ENCODE measurements at regions not wholly inside any gene's neighbourhood (a gene's known extent, or its start where the extent isn't known, plus 50 kb on each side); places are given as distances from the start of the nearest gene placed in this dataset.
A peak's percentile ranks its signal among the peaks of the same experiment; 100 is the strongest.

- no peak overlapping the region for H3K4me3 ChIP-seq (ENCODE audit: low read depth, low read length)
- TF ChIP-seq CTCF (IDR thresholded peaks at IDR 0.05; ENCODE audit: low read depth, low read length) = no peak
- in situ Hi-C loops (cut with HindIII; ENCODE audit: low sequenced_read_pairs) = no loop called here
- no peak for DNase-seq (ENCODE audit: low read depth, low spot score)
Observed at GRCh38 chr4:178595500-178596138, 1153.4 kb upstream of the AGA start.

- DNase-seq (ENCODE audit: low read depth, low spot score) = no peak
- in situ Hi-C loops (cut with HindIII; ENCODE audit: low sequenced_read_pairs) = no loop called here
- no peak for TF ChIP-seq CTCF (IDR thresholded peaks at IDR 0.05; ENCODE audit: low read depth, low read length)
- H3K4me3 ChIP-seq (ENCODE audit: low read depth, low read length) = no peak overlapping the region
Observed at GRCh38 chr4:178598672-178599071, 1156.4 kb upstream of the AGA start.

GRCh38 chr4:178599521-178599920 lies 1157.3 kb upstream of the AGA start:
- in situ Hi-C loops (cut with HindIII; ENCODE audit: low sequenced_read_pairs) = no loop called here
- peak; percentile 5 for TF ChIP-seq CTCF (IDR thresholded peaks at IDR 0.05; ENCODE audit: low read depth, low read length)
- no peak for DNase-seq (ENCODE audit: low read depth, low spot score)
- no peak overlapping the region for H3K4me3 ChIP-seq (ENCODE audit: low read depth, low read length)

- no peak overlapping the region for H3K4me3 ChIP-seq (ENCODE audit: low read depth, low read length)
- TF ChIP-seq CTCF (IDR thresholded peaks at IDR 0.05; ENCODE audit: low read depth, low read length) = no peak
- DNase-seq (ENCODE audit: low read depth, low spot score) = no peak
- in situ Hi-C loops (cut with HindIII; ENCODE audit: low sequenced_read_pairs) = no loop called here
Observed at GRCh38 chr4:178602833-178603232, 1160.6 kb upstream of the AGA start.

- no peak overlapping the region for H3K4me3 ChIP-seq (ENCODE audit: low read depth, low read length)
- in situ Hi-C loops (cut with HindIII; ENCODE audit: low sequenced_read_pairs) = no loop called here
- DNase-seq (ENCODE audit: low read depth, low spot score) = no peak
- TF ChIP-seq CTCF (IDR thresholded peaks at IDR 0.05; ENCODE audit: low read depth, low read length) = no peak
Observed at GRCh38 chr4:178611062-178611461, 1168.8 kb upstream of the AGA start.

GRCh38 chr4:178612733-178613132 lies 1170.5 kb upstream of the AGA start:
- no peak for DNase-seq (ENCODE audit: low read depth, low spot score)
- TF ChIP-seq CTCF (IDR thresholded peaks at IDR 0.05; ENCODE audit: low read depth, low read length) = no peak
- in situ Hi-C loops (cut with HindIII; ENCODE audit: low sequenced_read_pairs) = no loop called here

More at GRCh38 chr4:178612733-178613132, 1170.5 kb upstream of the AGA start:
- no peak overlapping the region for H3K4me3 ChIP-seq (ENCODE audit: low read depth, low read length)

All from astrocyte of the spinal cord (primary cell).